Stimulated activated CD4-positive, alpha-beta T cell treated with anti-CD3 and anti-CD28 coated beads, Interleukin-2, amount 100 ng/mL, for 48 hours (primary cell): ENCODE measurements at regions not wholly inside any gene's neighbourhood (a gene's known extent, or its start where the extent isn't known, plus 50 kb on each side); places are given as distances from the start of the nearest gene placed in this dataset.

Source experiments
- DNase-seq, 2 donors: peaks; one replicate each; pipeline ENCODE4 v3.0.0-alpha.2; 2020

DNA sequence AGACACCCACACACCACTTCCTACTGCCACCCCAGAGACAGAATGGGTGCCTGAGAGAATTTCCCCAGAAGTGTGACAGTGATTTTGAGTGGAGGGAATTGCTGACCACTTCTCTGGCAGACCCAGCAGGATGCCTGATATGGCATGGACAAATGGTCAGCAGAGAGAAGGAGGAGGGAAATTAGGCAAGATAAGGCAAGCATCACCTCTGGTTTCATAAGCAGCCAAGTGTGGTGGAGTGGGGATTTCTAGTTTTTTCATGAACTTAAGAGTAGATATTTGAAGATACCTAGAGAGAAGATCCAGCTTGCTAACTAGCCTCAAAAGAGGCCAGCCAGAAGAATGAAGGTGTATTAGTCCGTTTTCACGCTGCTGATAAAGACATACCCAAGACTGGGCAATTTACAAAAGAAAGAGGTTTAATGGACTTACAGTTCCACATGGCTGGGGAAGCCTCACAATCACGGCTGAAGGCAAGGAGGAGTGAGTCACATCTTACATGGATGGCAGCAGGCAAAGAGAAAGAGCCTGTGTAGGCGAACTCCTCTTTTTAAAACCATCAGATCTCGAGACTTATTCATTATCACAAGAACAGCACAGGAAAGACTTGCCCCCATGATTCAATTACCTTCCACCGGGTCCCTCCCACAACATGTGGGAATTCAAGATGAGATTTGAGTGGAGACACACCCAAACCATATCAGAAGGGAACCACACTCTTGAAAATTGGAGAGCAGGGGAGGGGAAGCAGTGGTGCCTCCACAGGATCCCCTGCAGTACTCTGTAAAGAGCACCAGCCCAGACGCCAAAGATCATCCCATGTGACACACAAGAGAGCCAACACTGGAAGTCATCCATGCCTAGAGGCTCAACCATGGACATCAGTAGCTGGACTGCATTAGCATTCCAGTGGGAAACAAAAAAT lies 64.2 kb downstream of the RBM43 start:
- DNase-seq = no peak

GRCh38 chr2:151193576-151193975 lies 68.1 kb downstream of the RBM43 start:
- DNase-seq = no peak

GRCh38 chr2:151192681-151193080 lies 69.0 kb downstream of the RBM43 start:
- DNase-seq = no peak

DNA sequence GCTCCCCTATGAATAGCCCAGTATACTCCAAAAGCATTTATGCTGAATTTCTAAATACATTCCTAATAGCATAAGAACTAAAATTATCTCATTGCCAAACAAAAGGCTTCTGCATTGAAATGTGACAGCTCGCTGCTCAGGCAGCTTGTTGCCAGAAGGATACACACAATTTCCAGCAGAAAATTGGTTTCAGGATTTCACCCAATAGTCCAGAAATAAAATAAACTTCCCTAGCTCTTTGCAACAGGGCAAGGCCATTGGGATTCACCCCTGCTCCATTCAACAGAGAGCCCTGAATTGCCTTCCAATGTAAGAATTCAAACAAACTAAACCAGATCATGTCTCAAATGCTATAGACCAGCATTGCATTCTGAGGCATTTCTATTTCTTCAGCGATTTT lies 70.7 kb downstream of the RBM43 start:
- no peak for DNase-seq

GRCh38 chr2:151189125-151189524 lies 72.5 kb downstream of the RBM43 start:
- no peak for DNase-seq

DNA sequence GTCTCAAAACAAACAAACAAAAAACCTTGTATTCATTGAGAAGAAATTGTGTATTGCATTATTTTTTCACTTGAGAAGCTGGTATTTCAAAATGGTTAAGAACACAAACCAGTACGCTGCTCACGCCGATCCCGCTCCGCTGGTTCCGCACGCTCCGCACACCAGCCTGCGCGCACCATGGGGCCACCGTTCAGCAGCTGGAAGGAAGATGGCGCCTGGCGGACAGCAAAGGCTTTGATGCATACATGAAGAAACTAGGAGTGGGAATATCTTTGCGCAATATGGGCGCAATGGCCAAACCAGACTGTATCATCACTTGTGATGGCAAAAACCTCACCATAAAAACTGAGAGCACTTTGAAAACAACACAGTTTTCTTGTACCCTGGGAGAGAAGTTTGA lies 75.7 kb downstream of the RBM43 start:
- DNase-seq = no peak

DNA sequence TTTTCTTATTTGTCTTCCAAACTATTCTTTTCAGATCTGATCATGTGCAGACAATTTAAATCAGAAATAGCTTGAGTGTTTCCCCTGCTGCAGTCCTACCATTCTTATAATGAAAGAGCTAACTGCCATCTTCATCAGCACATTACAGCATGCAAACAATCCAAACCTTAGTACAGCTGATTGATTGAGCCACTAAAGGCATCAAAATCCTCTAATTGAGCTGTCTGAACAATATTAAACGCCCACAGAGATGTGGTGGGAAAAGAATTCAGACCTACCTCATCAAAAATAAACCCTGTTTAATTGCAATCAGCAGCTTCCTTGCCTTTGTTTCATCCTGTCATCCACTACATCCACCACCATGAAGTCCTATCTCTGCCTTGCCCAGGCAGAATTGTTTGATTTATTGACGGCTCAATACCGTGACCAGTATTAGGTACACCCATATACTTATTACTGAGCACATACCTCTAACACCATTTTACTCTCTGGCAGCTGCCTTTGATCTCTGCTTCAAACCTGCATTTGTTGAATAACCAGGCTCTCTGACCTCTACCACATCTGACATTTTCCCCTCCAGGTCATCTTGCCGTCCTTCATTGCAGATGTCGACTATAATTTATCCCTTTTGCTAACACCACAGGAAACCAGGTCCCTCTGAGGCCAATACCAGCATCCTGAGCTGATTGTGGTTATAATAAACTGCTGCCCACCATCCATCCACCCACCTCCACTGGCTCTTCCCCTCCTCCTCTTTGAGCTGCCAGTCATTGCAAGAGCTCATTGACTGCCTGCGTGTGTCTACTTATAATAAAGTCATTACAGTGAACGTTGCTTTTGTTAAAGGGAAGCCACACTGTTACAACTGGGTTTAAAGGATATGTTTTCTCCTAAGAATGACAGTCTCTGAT lies 78.5 kb downstream of the RBM43 start:
- no peak for DNase-seq

- no peak for DNase-seq
Measured at GRCh38 chr2:151182396-151182795, 79.3 kb downstream of the RBM43 start.

GRCh38 chr2:151181524-151181923 lies 80.1 kb downstream of the RBM43 start:
- no peak for DNase-seq

DNA sequence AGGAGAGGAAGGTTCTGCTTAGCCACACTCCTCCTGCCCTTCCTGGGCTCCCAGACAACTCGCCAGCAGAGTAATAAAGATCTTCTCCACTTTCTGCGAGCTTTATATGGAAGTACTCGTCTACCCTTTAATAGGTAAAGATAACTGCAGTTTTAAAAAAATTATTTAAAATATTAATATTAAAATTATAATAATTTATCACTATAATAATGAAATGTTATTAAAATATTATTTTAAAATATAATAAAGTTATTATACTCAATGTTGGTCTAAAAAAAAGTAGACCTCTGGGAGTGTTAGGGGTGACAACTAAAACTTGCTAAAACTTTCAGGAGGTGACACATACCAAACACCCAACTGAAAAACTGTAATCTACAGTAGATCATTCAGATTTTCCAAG lies 81.5 kb downstream of the RBM43 start:
- DNase-seq = no peak

DNA sequence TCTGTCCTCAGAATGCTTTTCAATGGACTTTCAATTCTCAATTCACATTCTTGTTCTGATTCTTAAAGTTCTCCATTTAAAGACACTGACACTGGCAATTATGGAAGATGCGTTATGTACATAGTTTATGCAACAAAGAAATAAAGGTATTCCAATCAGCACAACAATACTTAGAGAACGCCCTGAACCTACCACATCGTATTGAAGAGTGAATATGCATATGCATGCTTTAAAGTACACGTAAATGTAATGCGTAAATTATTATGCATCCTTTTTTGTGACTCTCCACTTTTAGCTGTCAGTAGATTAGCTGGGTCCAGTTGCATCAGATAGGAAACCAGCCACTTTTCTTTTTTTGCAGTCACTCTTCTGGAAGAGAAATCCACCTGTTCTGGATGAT lies 83.5 kb downstream of the RBM43 start:
- no peak for DNase-seq

DNA sequence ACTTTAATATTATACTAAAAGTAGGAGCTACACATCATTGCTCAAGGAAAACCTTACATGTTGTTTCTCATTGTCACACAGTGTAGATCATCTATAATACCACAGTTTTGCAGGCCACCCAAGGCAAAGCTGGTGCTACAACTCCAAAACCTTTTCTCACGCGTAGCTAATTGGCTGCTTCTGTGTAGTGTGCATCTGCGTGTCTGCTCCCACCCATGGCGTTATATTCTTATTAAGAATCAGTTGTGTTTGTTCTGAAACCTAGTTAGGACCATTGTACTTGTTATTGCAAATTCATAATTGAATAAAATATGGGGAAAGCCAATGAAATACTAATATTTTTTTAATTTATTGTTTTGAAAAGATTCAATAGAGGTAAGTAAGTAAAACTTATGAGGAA lies 83.9 kb downstream of the RBM43 start:
- DNase-seq = no peak

GRCh38 chr2:151176661-151177060 lies 85.0 kb downstream of the RBM43 start:
- no peak for DNase-seq

- DNase-seq = no peak
Measured at GRCh38 chr2:151175864-151176263, 85.8 kb downstream of the RBM43 start.

GRCh38 chr2:151174127-151174526 lies 87.5 kb downstream of the RBM43 start:
- DNase-seq = no peak

DNA sequence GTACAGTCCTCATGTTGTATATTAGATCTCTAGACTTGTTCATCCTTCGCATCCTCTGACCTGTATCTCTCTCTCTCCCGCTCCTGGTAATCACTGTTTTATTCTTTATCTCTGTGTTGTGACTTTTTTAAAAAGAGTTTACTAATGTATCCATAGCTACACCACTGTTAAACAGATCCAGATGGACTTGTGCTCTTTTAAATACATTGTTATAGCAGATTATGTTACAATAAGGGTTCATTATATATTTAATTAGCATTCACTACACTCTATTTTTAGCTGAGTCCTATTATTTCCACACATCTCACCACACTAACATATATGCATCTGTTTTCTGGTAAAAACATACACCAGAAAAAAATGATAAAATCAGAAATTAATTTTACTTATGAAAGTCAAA lies 90.5 kb downstream of the RBM43 start:
- DNase-seq = no peak

DNA sequence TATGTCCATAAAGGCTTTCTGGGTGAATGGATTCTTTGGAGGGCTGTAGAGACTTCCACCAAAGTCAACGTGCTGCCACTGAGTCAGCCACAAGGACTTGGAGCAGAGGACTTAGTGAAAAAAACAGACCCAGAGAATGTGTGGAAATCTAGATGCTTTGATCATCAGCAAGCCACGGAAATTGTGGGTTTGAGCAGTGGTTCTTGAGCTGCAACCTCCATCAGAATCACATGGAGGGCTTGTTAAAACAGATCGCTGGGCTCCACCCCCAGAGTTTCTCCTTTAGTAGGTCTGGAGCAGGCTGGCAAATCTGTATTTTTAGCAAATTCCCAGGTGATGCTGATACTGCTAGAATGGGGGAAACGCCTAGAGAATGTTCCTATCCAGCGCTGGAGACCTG lies 95.3 kb downstream of the RBM43 start:
- DNase-seq = no peak

GRCh38 chr2:151165105-151165684 lies 96.5 kb downstream of the RBM43 start:
- no peak for DNase-seq

- no peak for DNase-seq
Measured at GRCh38 chr2:151161821-151162551, 99.7 kb downstream of the RBM43 start.

- DNase-seq = no peak
Measured at GRCh38 chr2:151159109-151159662, 102.5 kb downstream of the RBM43 start.

- DNase-seq = no peak
Measured at GRCh38 chr2:151157000-151157735, 104.5 kb downstream of the RBM43 start.

GRCh38 chr2:151156431-151156830 lies 105.2 kb downstream of the RBM43 start:
- DNase-seq = no peak
